Endothelial cell of umbilical vein (primary cell): ENCODE measurements at regions not wholly inside any gene's neighbourhood (a gene's known extent, or its start where the extent isn't known, plus 50 kb on each side); places are given as distances from the start of the nearest gene placed in this dataset.

ENCODE experiments used
- BruUV-seq: library from RNA; stranded (reverse); fragments of 400-500 nt; replicated peaks from 2 replicates; lab custom pipeline; 2021; lab: Mats Ljungman, UMichigan
- CTCF ChIA-PET: fragments of 300-600, 350-600 bp; sonication (Branson Sonifier 250); formaldehyde crosslinking; loops from one replicate; lab custom pipeline; 2021; ENCODE audit warnings: antibody characterized with exemption, inconsistent platforms; lab: Charles Lee
- POLR2A ChIA-PET: fragments of 300-600, 350-600 bp; sonication (Branson Sonifier 250); formaldehyde crosslinking; loops from one replicate; lab custom pipeline; 2021; ENCODE audit warnings: antibody characterized with exemption, inconsistent platforms; lab: Charles Lee
- DNase-seq: peaks from one replicate; pipeline ENCODE4 v3.0.0-alpha.2; 2011; ENCODE audit warnings: low read depth, low spot score
- FAIRE-seq: peaks from 2 replicates; lab custom pipeline; 2011; peaks lifted over from hg19 to GRCh38; lab: Jason Lieb, UNC
- H2AFZ ChIP-seq: 2 replicates; pipeline ENCODE4 v1.6.0; 2012; ENCODE audit warnings: low read depth, low read length, control low read depth, inconsistent platforms
- H3K27ac ChIP-seq: 2 replicates; pipeline ENCODE4 v1.5.1; 2011; ENCODE audit warnings: low read depth, mild to moderate bottlenecking, control low read depth, low read length, moderate library complexity; ENCODE audit not compliant: insufficient read depth
- H3K27me3 ChIP-seq, 2 experiments: 2 replicates each; pipeline versions ENCODE4 v1.6.0 to v1.6.1; 2011; ENCODE audit warnings: low read length in 2 of 2, mixed read lengths in 1 of 2; ENCODE audit not compliant: control insufficient read depth in 2 of 2, insufficient read depth in 2 of 2
- H3K36me3 ChIP-seq, 2 experiments: 2 replicates in 1 of 2; 3 replicates in 1 of 2; pipeline ENCODE4 v1.5.1; 2011; ENCODE audit warnings: low read length in 2 of 2, mild to moderate bottlenecking in 1 of 2, moderate library complexity in 1 of 2; ENCODE audit not compliant: control insufficient read depth in 2 of 2, insufficient read depth in 2 of 2; ENCODE audit errors: extremely low read depth in 1 of 2
- H3K4me1 ChIP-seq: 3 replicates; pipeline ENCODE4 v1.5.1; 2011; ENCODE audit warnings: mild to moderate bottlenecking, low read length; ENCODE audit not compliant: control insufficient read depth, insufficient read depth; ENCODE audit errors: extremely low read depth
- H3K4me2 ChIP-seq: 2 replicates; pipeline ENCODE4 v1.6.1; 2011; ENCODE audit warnings: low read length, control low read depth, mixed read lengths; ENCODE audit not compliant: insufficient read depth
- H3K4me3 ChIP-seq, 3 experiments: fragments of 200-600 bp in 1 of 3; sonication (generic), shearing (Covaris generic) in 1 of 3; replicated peaks in 1 of 3; 2 replicates each; pipeline ENCODE4 v1.5.1; 2011 to 2016; ENCODE audit warnings: control low read depth in 3 of 3, low read length in 3 of 3, mild to moderate bottlenecking in 2 of 3, inconsistent platforms in 1 of 3, low read depth in 1 of 3, moderate library complexity in 1 of 3; ENCODE audit not compliant: insufficient read depth in 1 of 3
- H3K79me2 ChIP-seq: 2 replicates; pipeline ENCODE4 v1.6.0; 2012; ENCODE audit warnings: low read length, inconsistent platforms; ENCODE audit not compliant: control insufficient read depth, insufficient read depth
- H3K9ac ChIP-seq: replicated peaks from 2 replicates; pipeline ENCODE3; 2011; ENCODE audit warnings: low read length, control low read depth; ENCODE audit not compliant: insufficient read depth; ENCODE audit errors: extremely low read depth
- H3K9me1 ChIP-seq: replicated peaks from 3 replicates; pipeline ENCODE4 v1.6.0; 2011; ENCODE audit warnings: mild to moderate bottlenecking, low read length; ENCODE audit not compliant: control insufficient read depth, insufficient read depth; ENCODE audit errors: extremely low read depth
- H3K9me3 ChIP-seq: replicated peaks from 2 replicates; pipeline ENCODE4 v1.5.1; 2012; ENCODE audit warnings: low read length, inconsistent platforms; ENCODE audit not compliant: control insufficient read depth, insufficient read depth
- H4K20me1 ChIP-seq: replicated peaks from 2 replicates; pipeline ENCODE3; 2011; ENCODE audit warnings: mild to moderate bottlenecking, low read length; ENCODE audit not compliant: control insufficient read depth, insufficient read depth; ENCODE audit errors: extremely low read depth
- CTCF ChIP-seq, 2 donors: IDR thresholded peaks; 1 replicate in 1 of 2; 2 replicates in 1 of 2; pipeline ENCODE4 v1.5.1; 2011; ENCODE audit warnings: low read length in 2 of 2, mild to moderate bottlenecking in 2 of 2, moderate library complexity in 2 of 2, control low read depth in 1 of 2, inconsistent platforms in 1 of 2, low read depth in 1 of 2; ENCODE audit not compliant: insufficient read depth in 1 of 2; ENCODE audit errors: extremely low read depth in 1 of 2
- EZH2 ChIP-seq: IDR thresholded peaks from 2 replicates; pipeline ENCODE4 v1.6.1; 2012; ENCODE audit warnings: borderline replicate concordance, low read depth, mild to moderate bottlenecking, moderate library complexity, low read length, inconsistent platforms; ENCODE audit not compliant: severe bottlenecking
- FOS ChIP-seq: IDR thresholded peaks from 2 replicates; pipeline ENCODE4 v1.6.1; 2011; ENCODE audit warnings: mild to moderate bottlenecking, low read length, moderate library complexity, borderline replicate concordance; ENCODE audit not compliant: insufficient read depth
- GATA2 ChIP-seq: IDR thresholded peaks from 2 replicates; pipeline ENCODE4 v1.7.0; 2011; ENCODE audit warnings: low read depth, mild to moderate bottlenecking, moderate library complexity, mixed read lengths, low read length; ENCODE audit not compliant: insufficient read length, insufficient read depth
- JUN ChIP-seq: IDR thresholded peaks from 2 replicates; pipeline ENCODE4 v1.6.1; 2011; ENCODE audit warnings: borderline replicate concordance, low read depth; ENCODE audit not compliant: insufficient read length, insufficient read depth
- MAX ChIP-seq: IDR thresholded peaks from 2 replicates; pipeline ENCODE4 v1.6.1; 2011; ENCODE audit not compliant: insufficient read depth, insufficient read length
- MYC ChIP-seq: IDR thresholded peaks from one replicate; pipeline ENCODE4 v1.6.1; 2011; ENCODE audit warnings: mild to moderate bottlenecking, low read depth, low read length
- POLR2A ChIP-seq: IDR thresholded peaks from 2 replicates; pipeline ENCODE4 v1.6.1; 2012; ENCODE audit warnings: low read depth, mild to moderate bottlenecking, control low read depth, low read length
- POLR2AphosphoS5 ChIP-seq: IDR thresholded peaks from 2 replicates; pipeline ENCODE4 v1.6.1; 2012; ENCODE audit warnings: low read depth, mild to moderate bottlenecking, control low read depth, low read length, moderate library complexity; ENCODE audit not compliant: insufficient read depth
- dilution Hi-C: fragments of 300-500 bp; cut with MboI; formaldehyde crosslinking; loops from one replicate; pipeline ENCODE4 v1.15.0; 2019; ENCODE audit warnings: low sequenced_read_pairs; ENCODE audit not compliant: extremely low pct_ligation_motif_present
- intact Hi-C: fragments of 100-400 bp; cut with micrococcal nuclease; formaldehyde crosslinking; loops from one replicate; pipeline ENCODE4 v1.10.0; 2022

- BruUV-seq, result no TSS peak
- no peaks in the 10 kb centered on the region for H3K27me3 ChIP-seq
- POLR2A ChIA-PET, result no interaction called here
- TF ChIP-seq MYC (no peak), EZH2 (no peak), CTCF (IDR thresholded peaks at IDR 0.05; ENCODE audit: extremely low read depth in 1 of 2, insufficient read depth in 1 of 2, low read depth in 1 of 2, low read length in 2 of 2) (no peak), FOS (no peak), POLR2A (no peak), POLR2AphosphoS5 (no peak), MAX (no peak), JUN (no peak), GATA2 (no peak)
- no peaks in the 10 kb centered on the region for H3K9me1 ChIP-seq
- no peak for FAIRE-seq
- H3K36me3 ChIP-seq, result no peaks in the 10 kb centered on the region
- no peak overlapping the region for H3K27ac ChIP-seq
- no peaks in the 10 kb centered on the region for H3K4me1 ChIP-seq
- no peaks in the 10 kb centered on the region for H4K20me1 ChIP-seq
- dilution Hi-C loops, result no loop called here
- no peak overlapping the region for H3K9ac ChIP-seq
- H3K4me3 ChIP-seq, result no peak overlapping the region
- H2AFZ ChIP-seq, result no peak overlapping the region
- H3K79me2 ChIP-seq, result no peaks in the 10 kb centered on the region
- CTCF ChIA-PET, result no interaction called here
- H3K4me2 ChIP-seq, result no peak overlapping the region
- no peak for DNase-seq
- intact Hi-C loops, result no loop called here
- no peaks in the 10 kb centered on the region for H3K9me3 ChIP-seq
Measured at GRCh38 chr2:16022548-16023240, 82.3 kb downstream of the MYCN start.
